Omental fat pad (tissue), 3 donors: ENCODE measurements at regions not wholly inside any gene's neighbourhood (a gene's known extent, or its start where the extent isn't known, plus 50 kb on each side); places are given as distances from the start of the nearest gene placed in this dataset.

Source experiments
- ATAC-seq: fragments of 150-250 bp; one replicate; pipeline ENCODE4 v1.9.1; 2016; ENCODE audit warnings: mild to moderate bottlenecking, moderate library complexity; ENCODE audit not compliant: low FRiP score
- DNase-seq: peaks from one replicate; pipeline ENCODE4 v3.0.0-alpha.2; 2019; ENCODE audit warnings: low spot score
- CTCF ChIP-seq, 3 donors: fragments of 450-650 bp; IDR thresholded peaks; one replicate each; pipeline ENCODE4 v1.5.1; 2016 to 2017; ENCODE audit warnings: antibody characterized with exemption in 3 of 3, mild to moderate bottlenecking in 3 of 3, moderate library complexity in 2 of 3

- no peak for DNase-seq
- no peak for ATAC-seq
- no peak for TF ChIP-seq CTCF (IDR thresholded peaks at IDR 0.05)
Measured at GRCh38 chr3:76753599-76753998, 286.3 kb upstream of the ROBO2 start.

- ATAC-seq (no peak), DNase-seq (no peak)
- TF ChIP-seq CTCF (IDR thresholded peaks at IDR 0.05) = no peak
Measured at GRCh38 chr3:76754247-76754646, 285.7 kb upstream of the ROBO2 start.

- no peak for DNase-seq
- no peak for TF ChIP-seq CTCF (IDR thresholded peaks at IDR 0.05)
- ATAC-seq = no peak
Measured at GRCh38 chr3:76756577-76756976, 283.3 kb upstream of the ROBO2 start.

- ATAC-seq = no peak
- TF ChIP-seq CTCF (IDR thresholded peaks at IDR 0.05) = no peak
- no peak for DNase-seq
Measured at GRCh38 chr3:76760336-76760735, 279.6 kb upstream of the ROBO2 start.

- DNase-seq (no peak), ATAC-seq (no peak)
- no peak for TF ChIP-seq CTCF (IDR thresholded peaks at IDR 0.05)
Measured at GRCh38 chr3:76765511-76765910, 274.4 kb upstream of the ROBO2 start.

- DNase-seq (no peak), ATAC-seq (no peak)
- TF ChIP-seq CTCF (IDR thresholded peaks at IDR 0.05) = no peak
Measured at GRCh38 chr3:76768912-76769311, 271.0 kb upstream of the ROBO2 start.

DNA sequence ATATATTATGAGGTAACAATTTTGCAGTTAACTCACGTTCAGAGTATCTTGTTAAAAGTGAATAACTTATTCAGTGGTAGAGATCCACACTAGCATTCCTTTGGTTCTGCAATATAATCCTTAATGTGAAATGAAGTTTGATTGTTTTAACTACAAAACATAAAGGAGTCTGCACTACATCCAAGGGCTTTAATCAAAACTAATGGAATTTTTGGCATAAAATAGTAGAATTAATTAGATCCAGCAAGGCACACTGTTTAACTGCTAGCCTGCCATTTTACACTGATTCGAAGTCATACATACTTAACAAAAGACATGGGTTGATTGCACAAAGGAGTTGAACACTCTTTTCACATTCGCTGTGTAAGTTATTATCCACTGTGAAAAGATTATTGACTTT lies 263.0 kb upstream of the ROBO2 start:
- TF ChIP-seq CTCF (IDR thresholded peaks at IDR 0.05) = no peak
- ATAC-seq (no peak), DNase-seq (no peak)
